ENCODE measurements at regions not wholly inside any gene's neighbourhood (a gene's known extent, or its start where the extent isn't known, plus 50 kb on each side); places are given as distances from the start of the nearest gene placed in this dataset.

- no peak for TF ChIP-seq CTCF (conservative IDR thresholded peaks at IDR 0.05 in 1 of 2, IDR thresholded peaks at IDR 0.05 in 1 of 2; ENCODE audit: low read depth in 1 of 2, low read length in 2 of 2)
- TF ChIP-seq EZH2 (IDR thresholded peaks at IDR 0.05; ENCODE audit: low read length, missing control alignments): no peak
Measured at GRCh38 chr13:72259528-72259927, 392.5 kb upstream of the DACH1 start.

All from fibroblast of lung (primary cell).